ENCODE measurements at regions not wholly inside any gene's neighbourhood (a gene's known extent, or its start where the extent isn't known, plus 50 kb on each side); places are given as distances from the start of the nearest gene placed in this dataset.

- peaks cover 5% of the 10 kb centered on the region for H3K9me3 Mint-ChIP-seq (ENCODE audit: insufficient read depth)
- no peaks in the 10 kb centered on the region for H3K9me3 ChIP-seq (ENCODE audit: control extremely low read depth in 1 of 3, control insufficient read depth in 2 of 3, insufficient read depth in 1 of 3, low read length in 2 of 3)
These were observed 455.3 kb downstream of the PDHA2 start for GRCh38 chr4:96295143-96295741.

GRCh38 chr4:96301715-96302114 lies 461.8 kb downstream of the PDHA2 start:
- no peaks in the 10 kb centered on the region for H4K20me1 ChIP-seq (ENCODE audit: control insufficient read depth, insufficient read depth, low read length, poor library complexity, severe bottlenecking)
- no peaks in the 10 kb centered on the region for H3K36me3 ChIP-seq (replicated peaks in 1 of 2; ENCODE audit: control extremely low read depth in 1 of 2, control insufficient read depth in 1 of 2, extremely low read depth in 1 of 2, insufficient read depth in 2 of 2, low read length in 1 of 2)
- H3K9me3 ChIP-seq (ENCODE audit: control extremely low read depth in 1 of 3, control insufficient read depth in 2 of 3, insufficient read depth in 1 of 3, low read length in 2 of 3), result no peaks in the 10 kb centered on the region
- H3K4me3 ChIP-seq (ENCODE audit: control extremely low read depth in 1 of 5, extremely low read depth in 1 of 5, insufficient read depth in 1 of 5, low read depth in 2 of 5, low read length in 4 of 5), result no peak overlapping the region
- no peak overlapping the region for H2AFZ ChIP-seq (ENCODE audit: insufficient read depth, low read depth, low read length, poor library complexity, severe bottlenecking)
- TF ChIP-seq CTCF (IDR thresholded peaks at IDR 0.05) (no peak), EZH2 (IDR thresholded peaks at IDR 0.05; ENCODE audit: borderline replicate concordance, insufficient read depth, low read depth, low read length, poor library complexity, severe bottlenecking) (no peak)
- no peak overlapping the region for H3K9ac ChIP-seq (ENCODE audit: low read length)
- no peaks in the 10 kb centered on the region for H3K27me3 ChIP-seq (replicated peaks in 1 of 4; ENCODE audit: control extremely low read depth in 1 of 4, control insufficient read depth in 3 of 4, insufficient read depth in 4 of 4, low read length in 3 of 4)
- DNase-seq, result no peak
- no CpG with 5 or more reads among the region's 3 CpGs for WGBS (ENCODE audit: insufficient coverage)
- Mint-ChIP-seq H3K27me3 (no peaks in the 10 kb centered on the region), H3K4me3 (no peak overlapping the region), H3K27ac (no peak overlapping the region), H3K9me3 (ENCODE audit: insufficient read depth) (peaks cover 6% of the 10 kb centered on the region), H3K4me1 (no peaks in the 10 kb centered on the region)
- no peaks in the 10 kb centered on the region for H3K79me2 ChIP-seq (ENCODE audit: control insufficient read depth, insufficient read depth, low read length)
- CTCF ChIA-PET, result no interaction called here
- H3K27ac ChIP-seq (ENCODE audit: low read length in 2 of 2), result no peak overlapping the region
- POLR2A ChIA-PET, result no interaction called here
- no peak overlapping the region for H3K4me2 ChIP-seq (replicated peaks; ENCODE audit: low read depth, low read length, poor library complexity, severe bottlenecking)
- intact Hi-C loops (cut with micrococcal nuclease), result no loop called here
- no peak for ATAC-seq (ENCODE audit: low read depth)
- no peaks in the 10 kb centered on the region for H3K4me1 ChIP-seq (ENCODE audit: control insufficient read depth in 2 of 2, insufficient read depth in 2 of 2, low read length in 2 of 2)

More at GRCh38 chr4:96295143-96295741, 455.3 kb downstream of the PDHA2 start:
- H3K4me3 Mint-ChIP-seq, result no peak overlapping the region
- H3K36me3 ChIP-seq (replicated peaks in 1 of 2; ENCODE audit: control extremely low read depth in 1 of 2, control insufficient read depth in 1 of 2, extremely low read depth in 1 of 2, insufficient read depth in 2 of 2, low read length in 1 of 2), result no peaks in the 10 kb centered on the region
- ATAC-seq (ENCODE audit: low read depth), result no peak
- no peak for DNase-seq
- POLR2A ChIA-PET, result no interaction called here
- no peak overlapping the region for H2AFZ ChIP-seq (ENCODE audit: insufficient read depth, low read depth, low read length, poor library complexity, severe bottlenecking)
- no peak overlapping the region for H3K27ac ChIP-seq (ENCODE audit: low read length in 2 of 2)
- no peak overlapping the region for H3K27ac Mint-ChIP-seq
- WGBS (ENCODE audit: insufficient coverage), result 67% methylated on average over 1 of the region's 4 CpGs
- H4K20me1 ChIP-seq (ENCODE audit: control insufficient read depth, insufficient read depth, low read length, poor library complexity, severe bottlenecking), result no peaks in the 10 kb centered on the region
- no peak overlapping the region for H3K4me2 ChIP-seq (replicated peaks; ENCODE audit: low read depth, low read length, poor library complexity, severe bottlenecking)
- H3K4me1 ChIP-seq (ENCODE audit: control insufficient read depth in 2 of 2, insufficient read depth in 2 of 2, low read length in 2 of 2), result no peaks in the 10 kb centered on the region
- CTCF ChIA-PET, result no interaction called here
- no peaks in the 10 kb centered on the region for H3K79me2 ChIP-seq (ENCODE audit: control insufficient read depth, insufficient read depth, low read length)
- TF ChIP-seq CTCF (IDR thresholded peaks at IDR 0.05) (no peak), EZH2 (IDR thresholded peaks at IDR 0.05; ENCODE audit: borderline replicate concordance, insufficient read depth, low read depth, low read length, poor library complexity, severe bottlenecking) (no peak)
- H3K4me3 ChIP-seq (ENCODE audit: control extremely low read depth in 1 of 5, extremely low read depth in 1 of 5, insufficient read depth in 1 of 5, low read depth in 2 of 5, low read length in 4 of 5), result no peak overlapping the region
- no peaks in the 10 kb centered on the region for H3K27me3 Mint-ChIP-seq
- no peaks in the 10 kb centered on the region for H3K4me1 Mint-ChIP-seq
- intact Hi-C loops (cut with micrococcal nuclease), result no loop called here
- H3K9ac ChIP-seq (ENCODE audit: low read length), result no peak overlapping the region
- H3K27me3 ChIP-seq (replicated peaks in 1 of 4; ENCODE audit: control extremely low read depth in 1 of 4, control insufficient read depth in 3 of 4, insufficient read depth in 4 of 4, low read length in 3 of 4), result no peaks in the 10 kb centered on the region
